GM12891 (cell line): ENCODE measurements at regions not wholly inside any gene's neighbourhood (a gene's known extent, or its start where the extent isn't known, plus 50 kb on each side); places are given as distances from the start of the nearest gene placed in this dataset.

ENCODE experiments used
- DNase-seq: peaks from one replicate; pipeline ENCODE4 v3.0.0; 2011; ENCODE audit warnings: low spot score; ENCODE audit not compliant: insufficient read length
- FAIRE-seq: peaks from 2 replicates; lab custom pipeline; 2011; peaks lifted over from hg19 to GRCh38; lab: Jason Lieb, UNC
- PAX5 ChIP-seq: IDR thresholded peaks from 2 replicates; pipeline ENCODE4 v1.6.1; 2011; ENCODE audit warnings: low read length, moderate library complexity, mild to moderate bottlenecking; ENCODE audit not compliant: insufficient read depth, severe bottlenecking
- POLR2A ChIP-seq: IDR thresholded peaks from 2 replicates; pipeline ENCODE4 v1.6.1; 2011; ENCODE audit warnings: low read depth, low read length, control low read depth
- POLR2AphosphoS5 ChIP-seq: IDR thresholded peaks from 2 replicates; pipeline ENCODE4 v1.6.1; 2011; ENCODE audit warnings: low read depth, low read length, control low read depth
- POU2F2 ChIP-seq: IDR thresholded peaks from 2 replicates; pipeline ENCODE4 v1.6.1; 2011; ENCODE audit warnings: low read depth, mild to moderate bottlenecking, control low read depth, low read length, moderate library complexity
- SPI1 ChIP-seq: IDR thresholded peaks from 2 replicates; pipeline ENCODE4 v1.6.1; 2011; ENCODE audit warnings: low read depth, low read length, control low read depth
- TAF1 ChIP-seq: IDR thresholded peaks from 2 replicates; pipeline ENCODE4 v1.6.1; 2011; ENCODE audit warnings: low read depth, low read length, control low read depth

DNA sequence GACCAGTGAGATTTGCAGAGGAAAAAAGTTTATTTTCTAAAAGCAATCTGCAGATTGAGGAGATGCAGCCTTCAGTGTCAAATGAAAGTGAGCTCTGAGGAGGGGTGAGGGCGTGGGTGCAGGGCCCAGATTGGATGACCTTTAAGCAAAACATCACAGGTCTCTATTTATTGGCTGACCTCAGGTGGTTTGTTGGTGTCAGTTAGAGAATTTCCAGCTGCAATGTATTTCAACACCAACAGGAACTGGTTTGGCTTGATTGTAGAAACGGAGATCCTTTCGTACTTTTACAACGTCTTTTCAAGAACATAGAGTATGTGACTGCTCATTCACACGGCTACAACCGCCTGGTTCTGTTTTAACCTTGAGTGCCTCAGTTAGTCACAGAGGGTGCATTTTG lies 1069.1 kb downstream of the EFNA5 start:
- no peak for DNase-seq
- no peak for TF ChIP-seq PAX5
- no peak for TF ChIP-seq POLR2AphosphoS5
- TF ChIP-seq TAF1 = no peak
- TF ChIP-seq POU2F2 = no peak
- TF ChIP-seq POLR2A = no peak
- no peak for TF ChIP-seq SPI1
- FAIRE-seq = no peak

DNA sequence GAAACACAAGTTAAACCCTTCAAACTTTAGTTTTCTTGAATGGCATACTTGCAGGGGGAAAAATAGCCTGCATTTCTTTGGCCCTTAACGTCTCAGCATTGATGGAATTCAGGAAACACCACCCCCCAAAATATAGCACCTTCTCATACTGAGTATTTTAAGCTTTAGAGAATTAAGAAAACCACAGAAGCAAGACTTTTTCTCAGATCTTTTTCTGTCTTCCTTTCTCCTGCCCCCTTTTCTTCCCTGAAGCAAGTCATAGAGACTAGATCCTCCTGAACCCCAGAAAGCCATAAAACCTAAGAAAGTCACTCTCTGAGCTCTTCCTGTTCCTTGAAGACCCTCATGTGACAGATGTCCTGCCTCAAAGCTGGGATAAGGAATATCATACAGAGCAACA lies 1069.9 kb downstream of the EFNA5 start:
- TF ChIP-seq SPI1 = no peak
- TF ChIP-seq POLR2A = no peak
- no peak for TF ChIP-seq TAF1
- no peak for TF ChIP-seq PAX5
- TF ChIP-seq POLR2AphosphoS5 = no peak
- TF ChIP-seq POU2F2 = no peak
- FAIRE-seq (no peak), DNase-seq (no peak)

GRCh38 chr5:106595864-106596263 lies 1074.9 kb downstream of the EFNA5 start:
- DNase-seq = no peak
- FAIRE-seq = no peak
- TF ChIP-seq TAF1 (no peak), POLR2A (no peak), SPI1 (no peak), PAX5 (no peak), POU2F2 (no peak), POLR2AphosphoS5 (no peak)

DNA sequence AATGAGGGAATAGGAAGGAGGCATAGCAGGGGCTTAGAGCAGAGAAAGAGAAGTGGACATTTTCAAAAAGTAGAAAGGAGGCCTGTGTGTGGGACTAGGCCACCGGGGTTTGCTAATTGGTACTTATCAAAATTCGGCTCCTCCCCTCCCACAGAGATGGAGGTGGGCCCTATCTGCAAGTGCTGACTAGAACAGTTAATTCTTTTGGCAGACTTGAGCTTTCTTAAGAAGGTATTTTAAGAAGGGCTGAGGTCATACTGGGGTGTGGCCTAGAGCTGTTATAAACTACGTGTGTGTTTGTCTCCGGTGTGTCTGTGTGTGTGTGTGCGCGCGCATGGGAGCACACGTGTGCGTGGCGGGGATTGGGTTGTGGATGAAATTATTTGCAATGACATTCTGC lies 1086.5 kb downstream of the EFNA5 start:
- FAIRE-seq = no peak
- no peak for TF ChIP-seq POU2F2
- TF ChIP-seq POLR2AphosphoS5 = no peak
- TF ChIP-seq SPI1 = no peak
- no peak for TF ChIP-seq TAF1
- no peak for TF ChIP-seq PAX5
- no peak for TF ChIP-seq POLR2A

GRCh38 chr5:106578736-106579135 lies 1092.0 kb downstream of the EFNA5 start:
- FAIRE-seq = no peak
- no peak for TF ChIP-seq SPI1
- no peak for TF ChIP-seq TAF1
- no peak for TF ChIP-seq POLR2A
- no peak for TF ChIP-seq POU2F2
- no peak for TF ChIP-seq POLR2AphosphoS5
- TF ChIP-seq PAX5 = no peak

More for the DNA sequence above, 1086.5 kb downstream of the EFNA5 start:
- DNase-seq = no peak

GRCh38 chr5:106574820-106575219 lies 1095.9 kb downstream of the EFNA5 start:
- no peak for TF ChIP-seq PAX5
- no peak for TF ChIP-seq TAF1
- no peak for FAIRE-seq
- no peak for DNase-seq

More at GRCh38 chr5:106578736-106579135, 1092.0 kb downstream of the EFNA5 start:
- DNase-seq = no peak

- TF ChIP-seq SPI1 (no peak), POU2F2 (no peak), PAX5 (no peak), POLR2AphosphoS5 (no peak)
- no peak for DNase-seq
- FAIRE-seq = no peak
Observed at GRCh38 chr5:106566031-106566430, 1104.7 kb downstream of the EFNA5 start.

GRCh38 chr5:106545325-106545724 lies 1125.4 kb downstream of the EFNA5 start:
- no peak for TF ChIP-seq TAF1
- FAIRE-seq = no peak
- DNase-seq = no peak

DNA sequence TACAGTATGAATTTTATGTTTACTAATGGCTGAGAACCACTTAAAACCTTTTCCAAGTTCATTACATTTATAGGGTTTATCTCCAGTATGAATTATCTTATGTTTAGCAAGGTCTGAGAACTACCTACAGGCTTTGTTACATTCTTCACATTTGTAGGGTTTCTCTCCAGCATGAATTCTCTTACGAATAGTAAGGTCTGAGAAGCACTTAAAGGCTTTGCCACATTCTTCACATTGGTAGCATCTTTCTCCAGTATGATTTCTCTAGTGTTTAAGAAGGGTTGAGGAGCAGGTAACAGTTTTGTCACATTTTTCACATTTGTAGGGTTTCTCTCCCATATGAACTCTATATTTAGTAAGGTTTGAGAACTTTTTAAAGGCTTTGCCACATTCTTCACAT lies 1127.4 kb downstream of the EFNA5 start:
- TF ChIP-seq SPI1 = no peak
- TF ChIP-seq PAX5 = no peak
- no peak for TF ChIP-seq POLR2AphosphoS5
- no peak for TF ChIP-seq TAF1
- TF ChIP-seq POLR2A = no peak
- no peak for TF ChIP-seq POU2F2
- DNase-seq (no peak), FAIRE-seq (no peak)

DNA sequence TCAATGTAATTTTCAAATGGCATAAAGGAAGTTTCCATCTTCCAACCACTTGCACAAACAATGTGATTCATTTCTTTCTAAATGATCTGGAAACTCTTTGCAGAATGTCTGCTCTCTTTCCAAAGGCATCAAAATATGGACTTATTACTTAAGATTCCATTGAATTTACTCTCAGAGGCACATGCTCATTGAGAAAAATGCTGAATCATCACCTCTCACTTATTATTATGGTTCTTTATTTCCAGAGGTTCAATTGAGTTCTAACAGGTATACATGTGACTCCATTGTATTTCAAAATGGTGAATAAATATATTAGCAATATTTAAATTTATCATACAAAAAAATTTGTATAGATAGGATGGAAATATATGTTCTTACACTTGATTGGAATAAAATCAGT lies 1140.6 kb downstream of the EFNA5 start:
- FAIRE-seq = no peak
- TF ChIP-seq POLR2AphosphoS5 (no peak), PAX5 (no peak), POLR2A (no peak), POU2F2 (no peak), TAF1 (no peak), SPI1 (no peak)

DNA sequence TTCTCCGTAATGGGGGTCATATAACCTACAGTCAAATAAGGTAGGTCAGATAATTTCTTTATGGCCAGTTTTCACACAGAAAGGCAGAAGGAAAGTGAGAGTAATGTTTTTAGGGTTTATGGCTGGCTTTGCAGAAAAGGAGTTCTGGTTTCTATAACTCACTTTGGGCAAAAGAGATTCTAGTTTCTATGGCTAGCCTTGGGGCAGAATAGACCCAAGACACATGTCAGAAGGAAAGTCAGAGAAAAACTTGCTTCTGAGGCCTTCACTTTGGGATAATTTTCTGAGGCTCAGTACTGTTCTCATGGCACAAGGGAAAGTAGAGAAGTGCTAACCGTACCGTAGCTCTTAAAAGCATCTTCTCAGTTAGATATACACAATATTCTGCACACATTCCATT lies 1145.3 kb downstream of the EFNA5 start:
- FAIRE-seq = no peak
- DNase-seq = no peak
- TF ChIP-seq POLR2A = no peak
- TF ChIP-seq POU2F2 = no peak
- no peak for TF ChIP-seq PAX5
- no peak for TF ChIP-seq SPI1
- TF ChIP-seq POLR2AphosphoS5 = no peak
- no peak for TF ChIP-seq TAF1

More for the DNA sequence above, 1140.6 kb downstream of the EFNA5 start:
- no peak for DNase-seq
